ENCODE measurements at regions not wholly inside any gene's neighbourhood (a gene's known extent, or its start where the extent isn't known, plus 50 kb on each side); places are given as distances from the start of the nearest gene placed in this dataset.
"Not testable (repeated sequence)": the region's sequence is repeated elsewhere in the genome, so short reads cannot be mapped to it uniquely, and the experiment has no call there.

DNA sequence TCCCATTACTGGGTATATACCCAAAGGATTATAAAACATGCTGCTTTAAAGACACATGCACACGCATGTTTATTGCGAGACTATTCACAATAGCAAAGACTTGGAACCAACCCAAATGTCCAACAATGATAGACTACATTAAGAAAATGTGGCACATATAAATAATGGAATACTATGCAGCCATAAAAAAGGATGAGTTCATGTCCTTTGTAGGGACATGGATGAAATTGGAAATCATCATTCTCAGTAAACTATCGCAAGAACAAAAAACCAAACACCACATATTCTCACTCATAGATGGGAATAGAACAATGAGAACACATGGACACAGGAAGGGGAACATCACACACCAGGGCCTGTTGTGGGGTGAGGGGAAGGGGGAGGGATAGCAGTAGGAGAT lies 65.5 kb upstream of the POU3F4 start:
- H3K79me1 ChIP-seq (ENCODE audit: low read depth in 1 of 2, low read length in 2 of 2); H3K36me3 ChIP-seq (ENCODE audit: control insufficient read depth, insufficient read depth, low read length); DNase-seq; H3K4me1 ChIP-seq (ENCODE audit: control insufficient read depth, insufficient read depth, low read length); intact Hi-C loops (cut with micrococcal nuclease); H4K91ac ChIP-seq (ENCODE audit: insufficient read depth, low read depth, low read length); H3K4ac ChIP-seq (ENCODE audit: low read depth, low read length); H3K9me3 ChIP-seq (ENCODE audit: control insufficient read depth, insufficient read depth, low read length); H3K18ac ChIP-seq (ENCODE audit: low read depth, low read length); H3K27me3 ChIP-seq (ENCODE audit: control insufficient read depth, insufficient read depth, low read length); H3K23ac ChIP-seq (ENCODE audit: low read depth, low read length); H3K27ac ChIP-seq (ENCODE audit: insufficient read depth, low read length); H2AFZ ChIP-seq (replicated peaks; ENCODE audit: low read length, poor library complexity); H3K9ac ChIP-seq (ENCODE audit: low read depth, low read length); ATAC-seq (ENCODE audit: low read depth); H3K14ac ChIP-seq (replicated peaks; ENCODE audit: low read depth, low read length); H2AK5ac ChIP-seq (ENCODE audit: low read depth, low read length); H4K20me1 ChIP-seq (ENCODE audit: insufficient read depth, low read length); H2BK5ac ChIP-seq (ENCODE audit: low read depth, low read length, poor library complexity, severe bottlenecking); dilution Hi-C loops (cut with HindIII; ENCODE audit: low sequenced_read_pairs, unreplicated experiment); H3K4me2 ChIP-seq (ENCODE audit: low read depth, low read length); H3K56ac ChIP-seq (ENCODE audit: extremely low read depth, insufficient read depth, low read length); in situ Hi-C loops (cut with MboI; ENCODE audit: low sequenced_read_pairs); H3K4me3 ChIP-seq (ENCODE audit: insufficient read depth, low read depth, low read length); H4K8ac ChIP-seq (ENCODE audit: low read depth in 2 of 2, low read length in 2 of 2); POLR2A ChIA-PET (ENCODE audit: unreplicated experiment); H2AK9ac ChIP-seq (replicated peaks; ENCODE audit: low read depth, low read length, poor library complexity); H4K5ac ChIP-seq (ENCODE audit: low read depth, low read length); CTCF ChIA-PET; H3K9me1 ChIP-seq (ENCODE audit: insufficient read depth, low read length); H2BK15ac ChIP-seq (ENCODE audit: low read depth, low read length); BruUV-seq (replicated peaks); H2BK120ac ChIP-seq (ENCODE audit: low read depth, low read length); H2BK20ac ChIP-seq (ENCODE audit: low read depth, low read length): not testable (repeated sequence)
- no CpG with 5 or more reads among the region's 3 CpGs for WGBS, 2 experiments (ENCODE audit: extremely low coverage in 2 of 2, insufficient read length in 1 of 2)
